CD4-positive, alpha-beta T cell (primary cell): ENCODE measurements at regions not wholly inside any gene's neighbourhood (a gene's known extent, or its start where the extent isn't known, plus 50 kb on each side); places are given as distances from the start of the nearest gene placed in this dataset.
A peak's percentile ranks its signal among the peaks of the same experiment; 100 is the strongest.

Source experiments
- ATAC-seq: fragments of 200-7000 bp; cut with Tn5 transposase; one replicate; pipeline ENCODE4 v1.10.0; 2022; ENCODE audit warnings: mild to moderate bottlenecking; ENCODE audit not compliant: poor library complexity
- CTCF ChIA-PET: fragments of 350-600 bp; sonication (Branson Sonifier 250); formaldehyde crosslinking; loops from one replicate; lab custom pipeline; 2021; ENCODE audit warnings: antibody characterized with exemption, inconsistent platforms; lab: Charles Lee
- POLR2A ChIA-PET: fragments of 350-600 bp; sonication (Branson Sonifier 250); formaldehyde crosslinking; loops from one replicate; lab custom pipeline; 2021; ENCODE audit warnings: antibody characterized with exemption, inconsistent platforms; lab: Charles Lee
- DNase-seq, 14 experiments: peaks; one replicate each; pipeline ENCODE4 v3.0.0-alpha.2; 2013 to 2020; ENCODE audit warnings: mixed read lengths in 2 of 14
- H3K27ac ChIP-seq, 2 donors: one replicate each; pipeline versions ENCODE4 v1.5.1 to v1.7.0; 2013; ENCODE audit warnings: low read length in 2 of 2, low read depth in 1 of 2, mild to moderate bottlenecking in 1 of 2
- H3K27me3 ChIP-seq, 2 experiments: 1 replicate in 1 of 2; 2 replicates in 1 of 2; pipeline versions ENCODE4 v1.6.1 to v1.7.0; 2013; ENCODE audit warnings: low read length in 2 of 2, control low read depth in 1 of 2, mild to moderate bottlenecking in 1 of 2, moderate library complexity in 1 of 2; ENCODE audit not compliant: insufficient read depth in 2 of 2, control insufficient read depth in 1 of 2
- H3K36me3 ChIP-seq: one replicate; pipeline ENCODE4 v1.6.1; 2013; ENCODE audit warnings: low read length, control low read depth; ENCODE audit not compliant: insufficient read depth
- H3K4me1 ChIP-seq: one replicate; pipeline ENCODE4 v1.6.1; 2013; ENCODE audit warnings: low read length, control low read depth; ENCODE audit not compliant: insufficient read depth
- H3K4me3 ChIP-seq: one replicate; pipeline ENCODE4 v1.5.1; 2013; ENCODE audit warnings: mild to moderate bottlenecking, low read length, moderate library complexity
- H3K9me3 ChIP-seq, 2 experiments: 1 replicate in 1 of 2; 2 replicates in 1 of 2; pipeline versions ENCODE4 v1.6.1 to v1.7.0; 2013; ENCODE audit warnings: low read length in 2 of 2, mild to moderate bottlenecking in 2 of 2, control low read depth in 1 of 2, moderate library complexity in 1 of 2; ENCODE audit not compliant: control insufficient read depth in 1 of 2, insufficient read depth in 1 of 2
- H3K27ac Mint-ChIP-seq: one replicate; pipeline ENCODE4 v1.8.0; 2020; ENCODE audit warnings: mixed read lengths
- H3K27me3 Mint-ChIP-seq: one replicate; pipeline ENCODE4 v1.8.0; 2021; ENCODE audit warnings: mixed read lengths
- H3K36me3 Mint-ChIP-seq: one replicate; pipeline ENCODE4 v1.8.0; 2021; ENCODE audit warnings: low read depth, mixed read lengths
- H3K4me1 Mint-ChIP-seq: one replicate; pipeline ENCODE4 v1.8.0; 2021; ENCODE audit warnings: low read depth, mixed read lengths
- H3K4me3 Mint-ChIP-seq: one replicate; pipeline ENCODE4 v1.8.0; 2020; ENCODE audit warnings: mild to moderate bottlenecking, mixed read lengths
- H3K9me3 Mint-ChIP-seq: one replicate; pipeline ENCODE4 v1.8.0; 2020; ENCODE audit warnings: mixed read lengths
- CTCF ChIP-seq: fragments of 200-600 bp; IDR thresholded peaks from one replicate; pipeline ENCODE4 v1.8.0; 2022; ENCODE audit warnings: antibody characterized with exemption, mild to moderate bottlenecking
- intact Hi-C, 2 experiments: fragments of 100-400 bp; cut with DNase I in 1 of 2; cut with micrococcal nuclease in 1 of 2; formaldehyde crosslinking; loops; one replicate each; pipeline versions ENCODE4 v1.15.1 to v1.9.0; 2023 to 2025; cut with DNase I, micrococcal nuclease

- Mint-ChIP-seq H3K9me3 (peaks cover 9% of the 10 kb centered on the region), H3K27me3 (no peaks in the 10 kb centered on the region), H3K4me3 (no peak overlapping the region), H3K4me1 (no peaks in the 10 kb centered on the region), H3K36me3 (no peaks in the 10 kb centered on the region), H3K27ac (no peak overlapping the region)
- no peak for DNase-seq
- CTCF ChIA-PET = no interaction called here
- H3K4me1 ChIP-seq = no peaks in the 10 kb centered on the region
- peaks cover 0 to 19% of the 10 kb centered on the region in 2 experiments for H3K9me3 ChIP-seq
- no peak overlapping the region for H3K4me3 ChIP-seq
- intact Hi-C loops = no loop called here
- H3K36me3 ChIP-seq = no peaks in the 10 kb centered on the region
- no peak for ATAC-seq
- no peaks in the 10 kb centered on the region for H3K27me3 ChIP-seq
- no peak for TF ChIP-seq CTCF
- POLR2A ChIA-PET = no interaction called here
- H3K27ac ChIP-seq = no peak overlapping the region
These were observed 251.4 kb upstream of the TCF4 start for GRCh38 chr18:55839343-55839742.

- no peaks in the 10 kb centered on the region for H3K27me3 Mint-ChIP-seq
- no peak overlapping the region for H3K27ac Mint-ChIP-seq
- no peak overlapping the region for H3K4me3 ChIP-seq
- intact Hi-C loops = no loop called here
- no peak for TF ChIP-seq CTCF
- no peak for ATAC-seq
- ChIA-PET CTCF (no interaction called here), POLR2A (no interaction called here)
- no peaks in the 10 kb centered on the region for H3K27me3 ChIP-seq
- H3K4me1 Mint-ChIP-seq = no peaks in the 10 kb centered on the region
- H3K27ac ChIP-seq = no peak overlapping the region
- peaks cover 0 to 19% of the 10 kb centered on the region in 2 experiments for H3K9me3 ChIP-seq
- no peaks in the 10 kb centered on the region for H3K4me1 ChIP-seq
- peaks cover 10% of the 10 kb centered on the region for H3K9me3 Mint-ChIP-seq
- no peaks in the 10 kb centered on the region for H3K36me3 ChIP-seq
- no peak for DNase-seq
- no peaks in the 10 kb centered on the region for H3K36me3 Mint-ChIP-seq
- no peak overlapping the region for H3K4me3 Mint-ChIP-seq
These were observed 250.8 kb upstream of the TCF4 start for GRCh38 chr18:55838841-55839240.

GRCh38 chr18:55838319-55838718, 250.3 kb upstream of the TCF4 start:
- ChIA-PET POLR2A (no interaction called here), CTCF (no interaction called here)
- TF ChIP-seq CTCF = no peak

More at GRCh38 chr18:55838319-55838718, 250.3 kb upstream of the TCF4 start:
- intact Hi-C loops = no loop called here
- Histone ChIP-seq H3K27me3 (no peaks in the 10 kb centered on the region), H3K4me3 (no peak overlapping the region), H3K9me3 (peaks cover 0 to 19% of the 10 kb centered on the region in 2 experiments), H3K27ac (no peak overlapping the region), H3K36me3 (no peaks in the 10 kb centered on the region), H3K4me1 (no peaks in the 10 kb centered on the region)
- H3K4me1 Mint-ChIP-seq = no peaks in the 10 kb centered on the region
- H3K9me3 Mint-ChIP-seq = peaks cover 10% of the 10 kb centered on the region
- H3K36me3 Mint-ChIP-seq = no peaks in the 10 kb centered on the region
- no peak overlapping the region for H3K4me3 Mint-ChIP-seq
- H3K27ac Mint-ChIP-seq = no peak overlapping the region
- no peaks in the 10 kb centered on the region for H3K27me3 Mint-ChIP-seq
- DNase-seq = peak in 1 of 14 experiments; percentile 1
- no peak for ATAC-seq
